HG03066 (cell line): ENCODE measurements at regions not wholly inside any gene's neighbourhood (a gene's known extent, or its start where the extent isn't known, plus 50 kb on each side); places are given as distances from the start of the nearest gene placed in this dataset.

Experiments used
- ATAC-seq: cut with Tn5 transposase; IDR thresholded peaks from one replicate; pipeline ENCODE4 v1.9.1; 2021; ENCODE audit warnings: low read depth; ENCODE audit not compliant: unreplicated experiment

DNA sequence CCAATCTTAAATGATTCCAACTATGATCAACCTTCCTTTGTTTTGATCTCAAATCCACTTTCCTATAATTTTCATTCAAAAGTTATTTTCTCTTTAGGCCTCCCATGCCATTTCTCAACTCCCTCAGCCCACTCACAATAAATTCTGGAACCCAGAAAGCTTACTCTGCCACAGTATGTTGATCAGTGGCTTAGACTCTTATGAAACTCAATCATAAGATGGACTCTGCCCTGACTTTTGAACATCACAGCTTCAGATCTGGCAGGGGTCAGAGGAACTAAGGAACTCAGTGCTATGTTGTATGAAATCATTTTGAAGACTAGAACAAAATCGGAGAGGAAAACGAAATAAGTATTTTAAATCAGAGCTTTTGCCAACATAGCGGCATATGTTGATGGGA, 59.8 kb upstream of the LGALSL start:
- ATAC-seq: no peak

DNA sequence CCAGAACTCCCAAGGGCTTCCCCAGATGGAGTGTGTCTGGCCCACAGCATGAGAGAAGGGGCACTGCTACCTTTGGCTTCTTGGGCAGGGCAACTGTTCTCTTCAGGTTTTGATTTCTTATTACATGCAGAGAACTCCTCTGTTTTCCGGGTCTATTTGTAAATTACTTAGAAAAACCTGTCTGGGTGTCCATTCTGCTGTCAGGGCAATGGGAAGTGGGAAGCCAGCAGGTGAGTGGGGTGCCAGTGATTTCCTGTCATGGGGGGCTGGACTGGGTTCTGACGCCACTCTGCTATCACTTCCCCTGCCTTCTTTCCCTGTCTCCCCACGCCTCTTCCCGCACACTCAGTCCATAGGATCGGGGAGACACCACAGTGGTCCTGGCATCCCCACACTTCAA, 58.0 kb upstream of the LGALSL start:
- ATAC-seq: no peak

DNA sequence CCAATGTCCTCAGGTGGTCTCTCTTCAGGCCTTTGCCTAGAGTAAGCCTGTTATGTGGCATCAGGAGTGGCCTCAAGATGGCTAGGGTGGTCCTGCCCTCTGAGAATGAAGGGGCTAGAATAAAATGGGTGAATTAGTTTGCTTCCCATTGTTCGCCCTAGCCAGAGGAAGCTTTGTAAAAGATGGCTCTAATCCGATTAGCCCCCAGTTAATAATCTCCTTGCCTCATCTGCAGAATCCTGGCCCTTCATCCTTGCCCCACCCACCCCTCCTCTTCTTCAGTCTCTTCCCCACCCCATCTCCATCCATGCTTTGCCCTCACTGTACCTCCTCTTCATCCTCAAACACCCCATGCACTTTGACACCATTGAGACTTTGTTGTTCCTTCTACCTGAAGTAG, 57.4 kb upstream of the LGALSL start:
- no peak for ATAC-seq

DNA sequence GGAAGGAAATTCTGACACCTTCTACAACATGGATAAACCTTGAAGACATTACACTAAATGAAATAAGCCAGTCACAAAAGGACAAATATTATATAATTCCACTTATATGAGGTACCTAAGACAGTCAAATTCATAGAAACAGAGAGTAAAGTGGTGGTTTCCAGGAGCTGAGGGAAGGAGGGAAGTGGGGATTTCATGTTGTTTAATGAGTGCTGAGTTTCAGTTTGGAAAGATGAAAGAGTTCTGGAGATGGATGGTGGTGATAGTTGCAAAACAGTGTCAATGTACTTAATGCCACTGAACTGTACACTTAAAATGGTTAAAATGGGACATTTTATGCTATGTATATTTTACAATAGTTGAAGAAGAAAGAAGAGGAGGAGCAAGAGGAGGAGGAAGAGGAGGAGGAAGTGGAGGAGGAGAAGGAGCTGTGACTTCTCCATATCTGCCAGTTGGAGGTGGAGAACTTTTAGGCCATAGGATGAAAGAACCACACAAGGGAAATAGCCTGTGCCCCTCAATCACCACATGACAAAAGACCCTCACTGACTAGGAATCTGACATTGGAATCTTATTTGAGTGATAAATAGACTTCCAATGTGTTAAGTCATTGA, 55.3 kb upstream of the LGALSL start:
- ATAC-seq: no peak

DNA sequence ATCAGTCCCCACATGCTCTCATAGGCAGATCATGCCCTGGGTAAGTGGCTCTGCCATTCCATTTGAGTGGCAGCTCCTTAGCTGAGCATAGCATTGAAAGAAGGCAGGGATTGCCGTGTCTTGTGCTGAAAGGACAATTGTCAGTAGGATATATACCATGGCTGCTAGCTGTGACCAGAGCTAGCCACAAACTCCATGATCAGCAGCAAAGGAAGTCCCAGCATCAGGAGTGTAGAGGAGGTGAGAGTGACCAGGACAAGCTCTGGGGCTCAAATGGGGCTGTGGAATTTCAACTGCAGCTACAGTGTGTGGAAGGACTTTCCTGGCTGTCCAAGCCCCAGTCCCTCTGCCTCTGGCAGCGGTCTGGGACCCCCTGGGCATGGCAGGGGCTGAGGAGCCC, 54.4 kb upstream of the LGALSL start:
- ATAC-seq: no peak

DNA sequence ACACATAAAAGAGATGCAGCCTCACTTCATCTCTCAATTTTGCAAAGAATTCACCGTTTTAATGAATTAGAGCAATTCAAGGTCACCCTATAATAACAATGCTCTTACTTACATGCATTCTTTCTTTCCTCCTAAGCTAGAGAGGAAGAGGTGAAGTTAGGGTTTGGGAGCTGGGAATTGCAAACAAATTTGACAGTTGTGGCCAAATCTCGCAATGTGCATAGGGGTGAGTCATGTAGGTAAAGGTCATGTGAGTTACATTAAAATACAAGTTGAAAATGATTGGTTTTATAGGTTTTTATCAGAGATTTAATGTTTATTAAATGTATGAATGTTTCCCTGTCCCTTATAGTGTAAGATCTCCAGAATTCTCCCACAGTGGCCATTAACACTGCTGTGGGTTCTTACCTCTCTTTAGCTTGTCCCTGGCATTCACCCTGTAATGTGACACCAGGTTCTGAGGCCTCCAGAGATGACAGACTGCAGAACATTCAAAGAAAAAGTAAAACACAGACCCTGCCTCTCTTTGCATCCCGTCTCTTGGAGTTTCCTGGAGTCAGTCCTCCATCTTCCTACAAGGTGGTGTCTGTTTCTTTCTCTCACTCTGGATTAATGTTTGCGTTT, 53.7 kb upstream of the LGALSL start:
- no peak for ATAC-seq

DNA sequence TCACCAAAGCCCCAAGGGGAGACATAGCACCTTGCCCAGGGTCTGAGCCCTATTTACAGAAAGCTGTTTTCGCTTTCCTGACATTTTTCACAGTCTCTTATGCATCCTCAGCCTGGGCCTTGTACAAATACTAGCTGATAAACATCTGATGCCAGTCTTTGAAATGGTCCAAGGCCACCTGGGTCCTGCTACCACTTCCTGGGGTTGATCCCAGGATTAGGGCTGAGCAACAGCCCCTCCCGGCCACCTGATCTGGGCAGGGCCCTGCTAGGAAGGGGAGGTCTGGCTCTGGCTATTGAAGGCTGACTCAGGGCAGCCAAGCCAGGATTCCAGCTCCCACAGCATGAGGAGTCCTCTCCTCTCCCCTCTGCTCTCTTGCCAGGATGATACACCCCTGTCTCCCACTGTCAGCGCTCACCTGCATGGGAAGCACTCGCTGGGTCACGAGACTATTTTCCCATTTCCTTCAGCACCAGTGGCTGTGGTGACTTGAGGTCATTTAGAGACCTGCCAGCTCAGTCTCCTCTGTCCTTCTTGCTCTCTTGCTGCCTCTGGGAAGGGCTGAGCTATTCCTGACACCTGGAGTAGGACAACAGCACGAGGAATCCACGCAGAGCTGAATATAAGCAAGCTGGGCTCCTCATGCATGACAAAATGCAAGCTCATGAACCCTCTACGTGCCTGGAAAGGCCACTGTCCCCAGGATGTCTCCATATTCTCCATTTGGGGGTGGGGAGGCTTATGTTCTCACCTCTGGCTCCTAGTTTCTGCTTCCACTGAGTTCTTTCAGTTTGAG, 53.0 kb upstream of the LGALSL start:
- ATAC-seq: no peak

DNA sequence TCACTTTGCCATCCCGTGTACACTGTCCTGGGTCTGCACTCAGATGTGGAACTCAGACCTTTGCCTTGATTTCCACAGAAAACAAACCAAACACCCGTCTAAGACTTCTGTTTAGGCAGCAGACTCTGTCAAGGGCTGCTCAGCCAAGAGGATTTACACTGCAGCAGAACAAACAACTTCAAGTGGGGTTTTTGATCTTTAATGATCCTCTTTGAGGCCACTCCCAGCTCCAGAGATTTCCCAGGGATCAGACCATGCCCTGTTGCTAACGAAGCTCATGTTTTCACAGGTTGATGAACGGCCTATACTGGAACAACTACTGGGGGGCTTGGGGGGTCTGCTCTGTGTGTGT, 52.5 kb upstream of the LGALSL start:
- no peak for ATAC-seq

DNA sequence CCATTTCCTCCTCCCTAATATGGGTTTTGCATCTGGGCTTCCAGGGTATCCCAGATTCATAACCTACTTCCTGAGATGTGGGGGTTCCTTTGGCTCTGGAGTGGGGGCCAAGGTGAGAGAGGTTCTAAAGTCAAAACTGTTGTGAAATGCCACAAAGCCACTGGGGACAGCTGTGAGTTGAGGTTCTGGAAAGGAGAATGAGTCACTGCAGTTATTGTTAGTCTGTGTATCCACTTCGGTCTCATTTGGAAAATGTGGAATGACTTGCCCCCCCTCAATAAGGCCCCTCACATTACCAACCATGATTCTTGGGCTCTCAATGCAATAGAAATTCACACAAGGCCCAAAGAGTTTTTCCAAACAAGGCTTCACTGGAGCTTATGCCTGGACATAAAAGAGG, 51.1 kb upstream of the LGALSL start:
- no peak for ATAC-seq

DNA sequence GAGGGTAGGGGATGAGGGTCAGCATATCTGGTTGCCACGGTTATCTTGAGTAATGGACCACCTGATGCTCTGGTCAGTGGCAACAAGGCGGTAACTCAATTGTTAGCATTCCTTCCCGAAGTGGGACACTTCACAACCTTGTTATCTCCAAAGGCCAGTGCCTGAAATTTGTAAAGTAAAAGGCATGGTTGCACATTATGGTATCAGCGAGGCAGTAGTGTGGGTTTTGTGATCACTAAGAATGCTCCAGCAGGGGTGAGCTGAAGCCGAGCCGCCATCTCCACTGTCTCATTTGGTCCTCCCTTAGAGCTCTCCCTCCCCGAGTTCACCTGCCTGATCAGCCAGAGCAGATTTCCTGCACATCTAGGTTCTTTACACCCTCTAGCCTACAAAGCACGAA, 50.5 kb upstream of the LGALSL start:
- ATAC-seq: no peak

DNA sequence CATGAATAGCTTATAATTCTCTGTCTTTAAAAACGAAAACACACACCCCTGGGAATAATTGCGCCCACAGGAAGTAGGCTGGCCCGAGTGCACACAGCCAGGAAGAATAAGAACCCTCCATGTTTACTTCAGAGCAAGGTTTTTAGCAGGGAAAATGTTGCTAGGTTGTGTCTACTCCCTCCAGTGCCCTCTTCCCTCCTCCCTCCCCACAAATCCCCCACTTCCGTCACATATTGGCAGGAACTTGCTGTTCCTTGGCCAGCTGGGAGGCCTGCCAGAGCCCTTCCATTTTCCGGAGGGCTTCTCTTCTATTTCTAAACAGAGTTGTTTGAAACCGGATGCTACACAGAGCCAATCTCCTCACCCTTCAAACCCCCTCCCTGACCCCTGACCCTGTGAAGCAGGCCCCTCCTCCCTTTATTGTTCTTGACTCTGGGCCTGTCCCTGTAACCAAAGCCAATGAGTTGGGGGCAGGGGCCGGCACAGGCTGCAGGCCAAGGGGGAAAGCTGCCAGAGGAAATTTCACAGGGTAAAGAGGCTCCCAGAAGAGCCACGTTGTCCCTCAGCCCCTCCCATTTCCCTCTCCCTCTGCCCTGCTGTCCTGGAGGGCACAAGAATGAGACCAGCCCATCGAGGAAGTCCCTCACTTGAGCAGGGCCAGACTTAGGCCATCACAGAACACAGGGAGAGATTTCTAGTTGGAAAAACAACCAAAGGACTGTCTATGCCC, 49.8 kb upstream of the LGALSL start:
- ATAC-seq: no peak
